ENCODE measurements at regions not wholly inside any gene's neighbourhood (a gene's known extent, or its start where the extent isn't known, plus 50 kb on each side); places are given as distances from the start of the nearest gene placed in this dataset.

DNA sequence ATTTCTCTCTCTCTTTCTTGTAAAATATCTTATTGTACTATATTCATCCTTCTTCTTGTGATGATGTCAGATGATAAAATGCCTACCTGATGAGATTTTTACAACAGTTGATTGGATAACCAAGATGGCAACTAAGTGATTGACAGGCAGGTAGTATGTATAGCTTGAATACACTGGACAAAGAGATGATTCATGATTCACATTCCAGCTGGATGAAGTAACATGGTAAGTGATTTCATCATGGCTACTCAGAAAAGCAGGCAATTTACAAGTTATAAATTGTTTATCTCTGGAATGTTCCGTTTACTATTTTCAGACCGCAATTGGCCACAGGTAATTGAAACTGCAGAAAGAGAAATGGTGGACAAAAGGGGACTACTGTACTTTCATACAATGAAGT, 1471.7 kb upstream of the C9orf72 start:
- no peak; the same call in 1 of the 2 replicates for TF ChIP-seq FOSL2 (CRISPR knock-in tag; IDR thresholded peaks at IDR 0.05)
- TF ChIP-seq, protein P1, sequence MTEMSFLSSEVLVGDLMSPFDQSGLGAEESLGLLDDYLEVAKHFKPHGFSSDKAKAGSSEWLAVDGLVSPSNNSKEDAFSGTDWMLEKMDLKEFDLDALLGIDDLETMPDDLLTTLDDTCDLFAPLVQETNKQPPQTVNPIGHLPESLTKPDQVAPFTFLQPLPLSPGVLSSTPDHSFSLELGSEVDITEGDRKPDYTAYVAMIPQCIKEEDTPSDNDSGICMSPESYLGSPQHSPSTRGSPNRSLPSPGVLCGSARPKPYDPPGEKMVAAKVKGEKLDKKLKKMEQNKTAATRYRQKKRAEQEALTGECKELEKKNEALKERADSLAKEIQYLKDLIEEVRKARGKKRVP (CRISPR knock-in tag; IDR thresholded peaks at IDR 0.05): peak in 1 of 2 experiments; percentile 68; a peak in 2 of 4 replicates
- FAIRE-seq: no peak
- no peak overlapping the region for H3K9ac ChIP-seq (ENCODE audit: insufficient read depth, low read depth, low read length)
- H3K79me2 ChIP-seq (ENCODE audit: insufficient read depth, low read length): no peaks in the 10 kb centered on the region
- H4K20me1 ChIP-seq (ENCODE audit: insufficient read depth, low read length): no peaks in the 10 kb centered on the region
- POLR2A ChIA-PET: no interaction called here
- DNase-seq (ENCODE audit: low spot score): peak; percentile 1
- no peaks in the 10 kb centered on the region for H3K9me3 ChIP-seq (ENCODE audit: low read length)
- no peak overlapping the region for H2AFZ ChIP-seq (ENCODE audit: low read length)
- intact Hi-C loops (cut with micrococcal nuclease; ENCODE audit: unreplicated experiment): no loop called here
- no peaks in the 10 kb centered on the region for H3K36me3 ChIP-seq (replicated peaks in 1 of 2; ENCODE audit: control insufficient read depth in 1 of 2, insufficient read depth in 2 of 2, low read length in 2 of 2)
- no peak for ATAC-seq
- BruUV-seq (replicated peaks): no TSS peak
- 2% methylated on average over 2 of the region's 2 CpGs for WGBS (ENCODE audit: low lambda C conversion rate)
- H3K27ac ChIP-seq (ENCODE audit: extremely low read length, insufficient read depth, low read length): no peak overlapping the region
- no peaks in the 10 kb centered on the region for H3K27me3 ChIP-seq (ENCODE audit: control insufficient read depth in 1 of 2, insufficient read depth in 2 of 2, low read length in 2 of 2)
- in situ Hi-C loops (cut with HindIII; ENCODE audit: extremely low pct_ligation_motif_present, low pct_unique_long_range_greater_than_20kb): no loop called here
- H3K4me1 ChIP-seq (ENCODE audit: insufficient read depth, low read length): no peaks in the 10 kb centered on the region
- no peak overlapping the region for H3K4me3 ChIP-seq (replicated peaks in 1 of 3; ENCODE audit: insufficient read depth in 1 of 3, low read depth in 2 of 3, low read length in 3 of 3)
- CTCF ChIA-PET (ENCODE audit: low intra/inter-chr PET ratio, low total read pairs): no interaction called here
- H3K4me2 ChIP-seq (ENCODE audit: low read depth, low read length): no peak overlapping the region

DNA sequence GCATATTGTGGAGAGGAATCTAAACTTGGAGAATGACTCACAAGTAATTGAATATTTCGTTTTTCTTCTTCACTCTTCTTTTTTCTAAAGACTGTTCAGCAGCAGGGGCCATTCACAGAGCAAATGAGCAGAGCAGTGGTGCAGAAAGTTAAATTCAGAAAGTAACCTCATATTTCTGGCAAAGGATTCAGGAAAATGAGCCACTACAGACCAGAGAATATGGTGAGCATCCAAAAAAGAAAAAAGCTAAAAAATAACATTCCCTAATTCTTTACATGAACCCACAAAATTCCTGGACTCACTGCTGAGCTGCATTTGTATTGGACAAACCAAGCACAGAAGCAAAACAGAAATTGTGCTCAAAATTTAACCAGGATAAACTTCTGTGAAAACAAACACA, 1486.8 kb upstream of the C9orf72 start:
- H4K20me1 ChIP-seq (ENCODE audit: insufficient read depth, low read length): no peaks in the 10 kb centered on the region
- no peak for DNase-seq (ENCODE audit: low spot score)
- no peak overlapping the region for H3K4me3 ChIP-seq (replicated peaks in 1 of 3; ENCODE audit: insufficient read depth in 1 of 3, low read depth in 2 of 3, low read length in 3 of 3)
- intact Hi-C loops (cut with micrococcal nuclease; ENCODE audit: unreplicated experiment): no loop called here
- WGBS (ENCODE audit: low lambda C conversion rate): 0% methylated on average over 1 of the region's 1 CpG
- no peak overlapping the region for H2AFZ ChIP-seq (ENCODE audit: low read length)
- no TSS peak for BruUV-seq (replicated peaks)
- in situ Hi-C loops (cut with HindIII; ENCODE audit: extremely low pct_ligation_motif_present, low pct_unique_long_range_greater_than_20kb): no loop called here
- no peaks in the 10 kb centered on the region for H3K36me3 ChIP-seq (replicated peaks in 1 of 2; ENCODE audit: control insufficient read depth in 1 of 2, insufficient read depth in 2 of 2, low read length in 2 of 2)
- POLR2A ChIA-PET: no interaction called here
- no peaks in the 10 kb centered on the region for H3K79me2 ChIP-seq (ENCODE audit: insufficient read depth, low read length)
- H3K9me3 ChIP-seq (ENCODE audit: low read length): no peaks in the 10 kb centered on the region
- H3K27ac ChIP-seq (ENCODE audit: extremely low read length, insufficient read depth, low read length): no peak overlapping the region
- no peak overlapping the region for H3K9ac ChIP-seq (ENCODE audit: insufficient read depth, low read depth, low read length)
- H3K27me3 ChIP-seq (ENCODE audit: control insufficient read depth in 1 of 2, insufficient read depth in 2 of 2, low read length in 2 of 2): no peaks in the 10 kb centered on the region
- CTCF ChIA-PET (ENCODE audit: low intra/inter-chr PET ratio, low total read pairs): no interaction called here
- H3K4me1 ChIP-seq (ENCODE audit: insufficient read depth, low read length): no peaks in the 10 kb centered on the region
- no peak for ATAC-seq
- FAIRE-seq: no peak
- H3K4me2 ChIP-seq (ENCODE audit: low read depth, low read length): no peak overlapping the region
- no peak for TF ChIP-seq TCF12 (IDR thresholded peaks at IDR 0.05)
- no peak for TF ChIP-seq TCF12 (CRISPR knock-in tag; IDR thresholded peaks at IDR 0.05)
- TF ChIP-seq, protein P2, sequence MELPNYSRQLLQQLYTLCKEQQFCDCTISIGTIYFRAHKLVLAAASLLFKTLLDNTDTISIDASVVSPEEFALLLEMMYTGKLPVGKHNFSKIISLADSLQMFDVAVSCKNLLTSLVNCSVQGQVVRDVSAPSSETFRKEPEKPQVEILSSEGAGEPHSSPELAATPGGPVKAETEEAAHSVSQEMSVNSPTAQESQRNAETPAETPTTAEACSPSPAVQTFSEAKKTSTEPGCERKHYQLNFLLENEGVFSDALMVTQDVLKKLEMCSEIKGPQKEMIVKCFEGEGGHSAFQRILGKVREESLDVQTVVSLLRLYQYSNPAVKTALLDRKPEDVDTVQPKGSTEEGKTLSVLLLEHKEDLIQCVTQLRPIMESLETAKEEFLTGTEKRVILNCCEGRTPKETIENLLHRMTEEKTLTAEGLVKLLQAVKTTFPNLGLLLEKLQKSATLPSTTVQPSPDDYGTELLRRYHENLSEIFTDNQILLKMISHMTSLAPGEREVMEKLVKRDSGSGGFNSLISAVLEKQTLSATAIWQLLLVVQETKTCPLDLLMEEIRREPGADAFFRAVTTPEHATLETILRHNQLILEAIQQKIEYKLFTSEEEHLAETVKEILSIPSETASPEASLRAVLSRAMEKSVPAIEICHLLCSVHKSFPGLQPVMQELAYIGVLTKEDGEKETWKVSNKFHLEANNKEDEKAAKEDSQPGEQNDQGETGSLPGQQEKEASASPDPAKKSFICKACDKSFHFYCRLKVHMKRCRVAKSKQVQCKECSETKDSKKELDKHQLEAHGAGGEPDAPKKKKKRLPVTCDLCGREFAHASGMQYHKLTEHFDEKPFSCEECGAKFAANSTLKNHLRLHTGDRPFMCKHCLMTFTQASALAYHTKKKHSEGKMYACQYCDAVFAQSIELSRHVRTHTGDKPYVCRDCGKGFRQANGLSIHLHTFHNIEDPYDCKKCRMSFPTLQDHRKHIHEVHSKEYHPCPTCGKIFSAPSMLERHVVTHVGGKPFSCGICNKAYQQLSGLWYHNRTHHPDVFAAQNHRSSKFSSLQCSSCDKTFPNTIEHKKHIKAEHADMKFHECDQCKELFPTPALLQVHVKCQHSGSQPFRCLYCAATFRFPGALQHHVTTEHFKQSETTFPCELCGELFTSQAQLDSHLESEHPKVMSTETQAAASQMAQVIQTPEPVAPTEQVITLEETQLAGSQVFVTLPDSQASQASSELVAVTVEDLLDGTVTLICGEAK (IDR thresholded peaks at IDR 0.05): no peak
- TF ChIP-seq, protein P2 (CRISPR knock-in tag; IDR thresholded peaks at IDR 0.05): no peak
- TF ChIP-seq REPIN1 (CRISPR knock-in tag; IDR thresholded peaks at IDR 0.05; ENCODE audit: borderline replicate concordance, low read depth): no peak
- TF ChIP-seq ZNF782 (CRISPR knock-in tag; IDR thresholded peaks at IDR 0.05; ENCODE audit: borderline replicate concordance): no peak
- TF ChIP-seq MXI1 (IDR thresholded peaks at IDR 0.05; ENCODE audit: borderline replicate concordance, low read depth, low read length): no peak
- no peak for TF ChIP-seq JUNB (CRISPR knock-in tag; IDR thresholded peaks at IDR 0.05; ENCODE audit: borderline replicate concordance)
